ENCODE measurements at regions not wholly inside any gene's neighbourhood (a gene's known extent, or its start where the extent isn't known, plus 50 kb on each side); places are given as distances from the start of the nearest gene placed in this dataset.
A peak's percentile ranks its signal among the peaks of the same experiment; 100 is the strongest.

DNA sequence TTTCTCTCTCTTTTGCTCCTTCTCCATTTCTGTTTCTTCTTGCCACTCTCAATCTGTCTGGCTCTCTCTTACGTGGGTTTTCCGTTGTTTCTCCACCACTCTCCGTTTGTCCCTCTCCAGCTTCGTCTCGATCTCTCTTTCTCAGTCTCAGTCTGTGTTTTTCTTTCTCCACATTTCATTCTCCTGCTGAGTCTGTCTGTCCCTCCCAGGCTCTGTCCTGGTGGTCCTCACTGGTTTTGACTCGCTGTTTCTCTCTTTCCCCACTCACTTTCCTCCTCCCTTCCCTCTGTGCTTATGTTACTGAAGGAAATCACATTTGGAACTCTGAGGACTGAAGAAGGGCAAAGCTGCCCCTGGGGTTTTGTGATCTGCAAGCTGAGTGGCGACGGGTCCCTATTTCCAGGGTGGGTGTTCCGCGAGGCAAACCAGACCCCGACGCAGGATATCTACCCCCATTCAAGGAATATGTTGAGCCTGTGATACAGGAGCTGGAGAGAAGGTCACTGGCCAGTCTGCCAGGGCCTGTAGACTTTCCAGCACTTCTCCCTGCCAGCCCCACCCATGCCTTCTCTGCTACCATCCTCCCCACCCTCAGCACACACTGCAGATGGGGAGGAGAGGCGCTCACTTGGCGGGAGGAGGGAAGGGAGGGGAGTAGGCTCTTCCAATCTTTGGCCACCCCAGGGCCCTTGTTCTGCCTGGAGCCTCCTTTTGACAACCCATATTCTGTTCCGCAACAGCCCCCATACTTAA, 102.7 kb upstream of the MAP1LC3B2 start:
- in situ Hi-C loops (cut with MboI; ENCODE audit: low pct_ligation_motif_present in 1 of 4, low pct_unique_long_range_greater_than_20kb in 1 of 4, low sequenced_read_pairs in 3 of 4), result no loop called here
- TF ChIP-seq EP300 (IDR thresholded peaks at IDR 0.05; ENCODE audit: low read depth), result no peak
- TF ChIP-seq, protein P1, sequence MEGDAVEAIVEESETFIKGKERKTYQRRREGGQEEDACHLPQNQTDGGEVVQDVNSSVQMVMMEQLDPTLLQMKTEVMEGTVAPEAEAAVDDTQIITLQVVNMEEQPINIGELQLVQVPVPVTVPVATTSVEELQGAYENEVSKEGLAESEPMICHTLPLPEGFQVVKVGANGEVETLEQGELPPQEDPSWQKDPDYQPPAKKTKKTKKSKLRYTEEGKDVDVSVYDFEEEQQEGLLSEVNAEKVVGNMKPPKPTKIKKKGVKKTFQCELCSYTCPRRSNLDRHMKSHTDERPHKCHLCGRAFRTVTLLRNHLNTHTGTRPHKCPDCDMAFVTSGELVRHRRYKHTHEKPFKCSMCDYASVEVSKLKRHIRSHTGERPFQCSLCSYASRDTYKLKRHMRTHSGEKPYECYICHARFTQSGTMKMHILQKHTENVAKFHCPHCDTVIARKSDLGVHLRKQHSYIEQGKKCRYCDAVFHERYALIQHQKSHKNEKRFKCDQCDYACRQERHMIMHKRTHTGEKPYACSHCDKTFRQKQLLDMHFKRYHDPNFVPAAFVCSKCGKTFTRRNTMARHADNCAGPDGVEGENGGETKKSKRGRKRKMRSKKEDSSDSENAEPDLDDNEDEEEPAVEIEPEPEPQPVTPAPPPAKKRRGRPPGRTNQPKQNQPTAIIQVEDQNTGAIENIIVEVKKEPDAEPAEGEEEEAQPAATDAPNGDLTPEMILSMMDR (IDR thresholded peaks at IDR 0.05), result no peak
- TF ChIP-seq POLR2AphosphoS5 (IDR thresholded peaks at IDR 0.05), result no peak
- intact Hi-C loops (cut with DNase I; ENCODE audit: low total_unique reads), result loop anchor here (5.0 to 10.0 kb wide), 3 partner anchors 71 to 134 kb away; no protein-coding TSS in a partner anchor
- H3K36me3 ChIP-seq, result no peaks in the 10 kb centered on the region
- H3K27me3 ChIP-seq, result no peaks in the 10 kb centered on the region
- no peaks in the 10 kb centered on the region for H3K9me3 ChIP-seq
- no peak for DNase-seq
- H3K4me3 ChIP-seq, result no peak overlapping the region
- peaks cover 9 to 27% (median 22%) of the 10 kb centered on the region in 4 donors for H3K4me1 ChIP-seq
- 66 to 76% methylated on average over 9 to 15 of the region's 15 CpGs for WGBS, 2 donors (ENCODE audit: low coverage in 1 of 2)
- peak overlapping the region; percentile 73 to 86 (median 84) for H3K27ac ChIP-seq

DNA sequence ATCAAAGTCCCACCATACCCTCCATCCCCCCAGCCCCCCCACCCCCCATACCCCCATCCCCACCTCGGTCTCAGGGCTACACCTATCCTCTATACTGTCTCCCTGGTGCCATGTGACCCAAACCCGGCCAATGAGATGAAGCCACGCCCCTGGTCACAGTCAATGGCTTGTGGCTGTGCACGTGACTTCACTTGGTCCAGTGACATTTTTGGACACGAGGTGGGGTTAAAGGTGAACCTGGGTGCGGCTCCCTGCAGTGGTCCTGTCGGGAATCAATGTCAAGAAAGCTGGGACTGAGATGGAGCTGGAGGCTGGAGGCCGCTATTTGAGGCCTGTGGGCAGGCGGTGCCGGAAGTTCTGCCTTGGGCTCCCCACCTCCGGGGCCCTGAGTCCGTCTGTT, 100.7 kb upstream of the MAP1LC3B2 start:
- WGBS, 2 donors (ENCODE audit: low coverage in 1 of 2), result 91 to 92% methylated on average over 6 to 12 of the region's 12 CpGs
- intact Hi-C loops (cut with DNase I; ENCODE audit: low total_unique reads) (loop anchor here (5.0 to 10.0 kb wide), 3 partner anchors 69 to 136 kb away; no protein-coding TSS in a partner anchor), in situ Hi-C loops (cut with MboI; ENCODE audit: low pct_ligation_motif_present in 1 of 4, low pct_unique_long_range_greater_than_20kb in 1 of 4, low sequenced_read_pairs in 3 of 4) (no loop called here)
- H3K27me3 ChIP-seq, result no peaks in the 10 kb centered on the region
- H3K4me3 ChIP-seq, result no peak overlapping the region
- H3K4me1 ChIP-seq, result peaks cover 9 to 27% (median 22%) of the 10 kb centered on the region in 4 donors
- no peak overlapping the region for H3K27ac ChIP-seq
- no peak for TF ChIP-seq POLR2AphosphoS5 (IDR thresholded peaks at IDR 0.05)
- no peak for TF ChIP-seq POLR2A (IDR thresholded peaks at IDR 0.05)
- TF ChIP-seq EP300 (IDR thresholded peaks at IDR 0.05; ENCODE audit: low read depth), result no peak
- TF ChIP-seq, protein P1 (IDR thresholded peaks at IDR 0.05), result no peak
- H3K9me3 ChIP-seq, result no peaks in the 10 kb centered on the region
- no peak for DNase-seq
- no peaks in the 10 kb centered on the region for H3K36me3 ChIP-seq

DNA sequence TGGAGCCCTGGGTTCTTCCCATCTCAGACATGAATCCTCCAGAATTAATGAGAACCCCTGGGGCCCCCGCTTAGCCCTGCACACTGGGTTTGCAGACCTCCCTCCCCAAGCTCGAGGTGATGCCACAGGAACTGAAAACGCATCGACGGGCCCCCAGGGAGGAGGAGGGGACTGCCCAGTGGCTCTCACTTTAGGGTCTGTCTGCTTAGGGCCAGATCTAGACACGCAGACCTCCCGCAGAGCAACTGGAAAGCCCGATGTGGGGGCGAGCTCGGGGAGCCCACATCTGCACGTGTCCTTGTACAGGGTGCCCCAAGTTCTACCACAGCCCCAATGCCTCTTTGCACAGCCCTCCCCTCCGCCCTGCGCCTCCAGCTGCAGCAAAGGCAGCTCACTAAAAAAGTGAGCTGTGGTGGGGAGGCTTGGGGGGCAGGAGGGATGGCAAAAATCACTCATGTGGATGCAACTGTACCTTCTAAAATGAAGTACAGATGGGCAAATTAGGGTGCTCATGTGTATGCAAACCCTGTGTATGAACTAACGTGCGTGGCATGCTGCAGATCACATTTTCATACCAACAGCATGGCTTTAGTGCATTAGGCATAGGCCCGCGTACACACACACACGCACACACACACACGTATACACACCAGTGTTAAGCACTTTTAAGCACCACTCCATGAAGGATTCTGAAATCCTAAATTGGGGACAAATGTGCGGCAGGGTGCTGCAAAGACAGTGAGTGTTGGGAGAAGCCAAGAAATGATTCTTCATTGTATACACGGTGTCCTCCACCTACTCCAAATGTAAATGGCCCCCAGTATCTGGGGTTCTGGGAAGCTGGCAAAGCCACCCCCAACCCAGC, 99.9 kb upstream of the MAP1LC3B2 start:
- intact Hi-C loops (cut with DNase I; ENCODE audit: low total_unique reads) (loop anchor here (5.0 to 10.0 kb wide), 3 partner anchors 68 to 137 kb away; no protein-coding TSS in a partner anchor), in situ Hi-C loops (cut with MboI; ENCODE audit: low pct_ligation_motif_present in 1 of 4, low pct_unique_long_range_greater_than_20kb in 1 of 4, low sequenced_read_pairs in 3 of 4) (no loop called here)
- Histone ChIP-seq H3K36me3 (no peaks in the 10 kb centered on the region), H3K4me1 (peaks cover 9 to 27% (median 22%) of the 10 kb centered on the region in 4 donors), H3K9me3 (no peaks in the 10 kb centered on the region), H3K4me3 (no peak overlapping the region), H3K27ac (no peak overlapping the region), H3K27me3 (no peaks in the 10 kb centered on the region)
- TF ChIP-seq POLR2AphosphoS5 (IDR thresholded peaks at IDR 0.05) (no peak), POLR2A (IDR thresholded peaks at IDR 0.05) (no peak), EP300 (IDR thresholded peaks at IDR 0.05; ENCODE audit: low read depth) (no peak)
- TF ChIP-seq, protein P1 (IDR thresholded peaks at IDR 0.05), result no peak
- 40 to 78% methylated on average over 1 to 21 of the region's 21 CpGs for WGBS, 2 donors (ENCODE audit: low coverage in 1 of 2)
- no peak for DNase-seq
